Osteoblast (primary cell): ENCODE measurements at regions not wholly inside any gene's neighbourhood (a gene's known extent, or its start where the extent isn't known, plus 50 kb on each side); places are given as distances from the start of the nearest gene placed in this dataset.

Experiments
- DNase-seq: peaks from one replicate; pipeline ENCODE4 v3.0.0; 2011; ENCODE audit warnings: low spot score, mixed read lengths; ENCODE audit not compliant: insufficient read length; ENCODE audit errors: missing footprints
- H2AFZ ChIP-seq: 2 replicates; pipeline ENCODE4 v1.6.0; 2011; ENCODE audit warnings: mild to moderate bottlenecking, low read length
- H3K27ac ChIP-seq: 2 replicates; pipeline ENCODE4 v1.5.1; 2011; ENCODE audit warnings: mild to moderate bottlenecking, low read depth, low read length, moderate library complexity
- H3K27me3 ChIP-seq: 2 replicates; pipeline ENCODE4 v1.6.0; 2012; ENCODE audit warnings: mild to moderate bottlenecking, control low read depth, inconsistent platforms, low read length, moderate library complexity; ENCODE audit not compliant: insufficient read depth
- H3K36me3 ChIP-seq: 2 replicates; pipeline ENCODE4 v1.5.1; 2011; ENCODE audit warnings: mild to moderate bottlenecking, low read length, control low read depth, moderate library complexity; ENCODE audit not compliant: insufficient read depth
- H3K4me1 ChIP-seq: 2 replicates; pipeline ENCODE4 v1.5.1; 2011; ENCODE audit warnings: mild to moderate bottlenecking, low read length, control low read depth, moderate library complexity; ENCODE audit not compliant: insufficient read depth
- H3K4me2 ChIP-seq: 2 replicates; pipeline ENCODE4 v1.6.0; 2011; ENCODE audit warnings: mild to moderate bottlenecking, low read length; ENCODE audit not compliant: insufficient read depth
- H3K4me3 ChIP-seq: fragments of 200-600 bp; sonication (generic); 3 replicates; pipeline ENCODE4 v1.5.1; 2012; ENCODE audit warnings: mild to moderate bottlenecking, low read length, inconsistent platforms; ENCODE audit not compliant: insufficient read depth
- H3K79me2 ChIP-seq: 2 replicates; pipeline ENCODE4 v1.6.0; 2012; ENCODE audit warnings: mild to moderate bottlenecking, low read length, control low read depth, inconsistent platforms; ENCODE audit not compliant: insufficient read depth
- H3K9me3 ChIP-seq: 2 replicates; pipeline ENCODE4 v1.5.1; 2011; ENCODE audit warnings: low read depth, low read length, control low read depth
- H4K20me1 ChIP-seq: 2 replicates; pipeline ENCODE4 v1.6.0; 2012; ENCODE audit warnings: mild to moderate bottlenecking, low read length, control low read depth; ENCODE audit not compliant: insufficient read depth
- TF ChIP-seq, protein P1 (sequence below): IDR thresholded peaks from 2 replicates; pipeline ENCODE4 v1.5.1; 2011; ENCODE audit warnings: mild to moderate bottlenecking, low read depth, low read length, moderate library complexity; ENCODE audit errors: extremely low read depth

DNA sequence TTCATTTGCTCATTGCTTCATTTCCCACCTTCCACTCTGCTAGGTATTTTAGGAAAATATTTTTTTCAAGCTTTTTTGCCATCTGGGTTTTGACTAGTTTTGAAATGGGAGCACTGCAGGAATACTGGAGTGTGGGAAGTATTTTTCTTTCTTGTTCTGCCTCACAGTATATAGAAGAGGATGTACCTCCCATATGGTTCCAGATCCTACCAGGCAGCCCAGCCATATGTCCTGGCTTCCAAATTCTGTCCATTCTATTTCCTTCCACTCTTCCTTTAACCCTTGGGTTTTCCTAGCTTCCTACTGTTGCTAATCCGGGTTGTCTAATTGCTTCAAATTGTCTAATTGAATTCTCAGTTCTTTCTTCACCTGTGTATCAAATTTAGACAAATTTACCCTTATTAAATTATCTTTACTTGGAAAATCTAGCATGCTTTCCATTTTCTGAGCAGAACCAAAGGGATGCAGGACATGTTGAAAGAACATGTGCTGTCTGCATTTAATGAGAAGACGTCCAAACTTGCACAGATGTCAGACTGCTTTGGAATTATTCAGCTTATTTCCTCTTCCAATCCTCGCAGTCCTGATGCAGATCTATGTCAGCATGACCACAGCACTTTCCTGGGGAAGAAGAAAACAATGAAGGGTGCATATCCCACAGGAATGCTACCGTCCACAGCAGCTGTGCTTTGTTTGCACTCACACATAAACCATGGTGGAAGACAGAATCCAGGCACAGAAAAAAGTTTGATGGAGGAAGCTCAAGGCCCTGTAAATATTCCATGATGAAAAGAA is 1273.9 kb upstream of the MAP3K7 start:
- no peaks in the 10 kb centered on the region for H4K20me1 ChIP-seq
- H3K4me1 ChIP-seq: no peaks in the 10 kb centered on the region
- no peak overlapping the region for H3K4me2 ChIP-seq
- no peaks in the 10 kb centered on the region for H3K36me3 ChIP-seq
- H3K4me3 ChIP-seq: no peak overlapping the region
- H3K79me2 ChIP-seq: no peaks in the 10 kb centered on the region
- no peak for DNase-seq
- no peaks in the 10 kb centered on the region for H3K27me3 ChIP-seq
- peaks cover 2% of the 10 kb centered on the region for H3K9me3 ChIP-seq
- TF ChIP-seq, protein P1, sequence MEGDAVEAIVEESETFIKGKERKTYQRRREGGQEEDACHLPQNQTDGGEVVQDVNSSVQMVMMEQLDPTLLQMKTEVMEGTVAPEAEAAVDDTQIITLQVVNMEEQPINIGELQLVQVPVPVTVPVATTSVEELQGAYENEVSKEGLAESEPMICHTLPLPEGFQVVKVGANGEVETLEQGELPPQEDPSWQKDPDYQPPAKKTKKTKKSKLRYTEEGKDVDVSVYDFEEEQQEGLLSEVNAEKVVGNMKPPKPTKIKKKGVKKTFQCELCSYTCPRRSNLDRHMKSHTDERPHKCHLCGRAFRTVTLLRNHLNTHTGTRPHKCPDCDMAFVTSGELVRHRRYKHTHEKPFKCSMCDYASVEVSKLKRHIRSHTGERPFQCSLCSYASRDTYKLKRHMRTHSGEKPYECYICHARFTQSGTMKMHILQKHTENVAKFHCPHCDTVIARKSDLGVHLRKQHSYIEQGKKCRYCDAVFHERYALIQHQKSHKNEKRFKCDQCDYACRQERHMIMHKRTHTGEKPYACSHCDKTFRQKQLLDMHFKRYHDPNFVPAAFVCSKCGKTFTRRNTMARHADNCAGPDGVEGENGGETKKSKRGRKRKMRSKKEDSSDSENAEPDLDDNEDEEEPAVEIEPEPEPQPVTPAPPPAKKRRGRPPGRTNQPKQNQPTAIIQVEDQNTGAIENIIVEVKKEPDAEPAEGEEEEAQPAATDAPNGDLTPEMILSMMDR: no peak
- no peak overlapping the region for H3K27ac ChIP-seq
- H2AFZ ChIP-seq: no peak overlapping the region

DNA sequence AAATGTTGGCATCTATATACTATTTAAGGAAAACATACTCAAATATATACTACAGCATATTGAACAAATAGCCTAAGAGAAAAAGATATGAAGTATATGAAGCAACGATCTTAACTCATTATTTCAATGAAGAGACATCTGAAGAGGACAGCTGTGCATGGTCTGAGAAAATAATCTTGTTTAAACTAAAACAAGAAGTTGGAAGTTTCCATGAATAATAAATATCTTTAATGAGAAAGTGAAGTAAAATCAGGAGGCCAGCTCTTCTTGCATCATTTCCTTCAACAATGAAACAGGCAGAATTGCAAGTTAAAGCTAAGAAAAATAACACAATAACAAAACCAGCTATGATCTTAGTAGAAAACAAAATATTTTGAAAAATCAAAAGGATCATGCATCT is 1265.4 kb upstream of the MAP3K7 start:
- no peaks in the 10 kb centered on the region for H3K4me1 ChIP-seq
- no peak overlapping the region for H3K27ac ChIP-seq
- no peaks in the 10 kb centered on the region for H4K20me1 ChIP-seq
- no peak for DNase-seq
- H3K4me3 ChIP-seq: no peak overlapping the region
- no peaks in the 10 kb centered on the region for H3K79me2 ChIP-seq
- no peak overlapping the region for H3K4me2 ChIP-seq
- no peaks in the 10 kb centered on the region for H3K27me3 ChIP-seq
- TF ChIP-seq, protein P1: no peak
- no peaks in the 10 kb centered on the region for H3K36me3 ChIP-seq
- no peaks in the 10 kb centered on the region for H3K9me3 ChIP-seq
- H2AFZ ChIP-seq: no peak overlapping the region

DNA sequence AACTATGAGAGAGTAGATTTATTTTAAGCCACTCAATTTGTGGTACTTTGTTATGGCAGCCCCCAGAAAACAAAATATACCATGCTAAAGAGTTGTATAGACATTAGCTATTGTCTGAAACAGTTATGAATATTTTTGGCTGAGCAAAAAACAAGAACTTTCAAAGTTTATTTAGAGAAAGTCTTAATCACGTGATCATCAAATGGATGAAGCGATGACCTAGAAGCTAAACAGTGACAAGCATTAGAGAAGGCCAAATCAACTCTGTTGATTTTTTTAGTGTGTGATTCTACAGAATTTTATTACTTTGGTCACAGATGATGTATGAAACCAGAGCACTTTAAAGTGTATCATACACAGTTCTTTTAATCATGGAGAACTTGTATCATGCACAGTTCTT is 1247.9 kb upstream of the MAP3K7 start:
- Histone ChIP-seq H3K4me2 (no peak overlapping the region), H3K27me3 (no peaks in the 10 kb centered on the region), H4K20me1 (no peaks in the 10 kb centered on the region), H3K4me3 (no peak overlapping the region), H3K9me3 (peaks cover 2% of the 10 kb centered on the region), H3K27ac (no peak overlapping the region), H3K4me1 (no peaks in the 10 kb centered on the region), H3K36me3 (no peaks in the 10 kb centered on the region), H2AFZ (no peak overlapping the region), H3K79me2 (no peaks in the 10 kb centered on the region)
- no peak for DNase-seq
- TF ChIP-seq, protein P1: no peak

DNA sequence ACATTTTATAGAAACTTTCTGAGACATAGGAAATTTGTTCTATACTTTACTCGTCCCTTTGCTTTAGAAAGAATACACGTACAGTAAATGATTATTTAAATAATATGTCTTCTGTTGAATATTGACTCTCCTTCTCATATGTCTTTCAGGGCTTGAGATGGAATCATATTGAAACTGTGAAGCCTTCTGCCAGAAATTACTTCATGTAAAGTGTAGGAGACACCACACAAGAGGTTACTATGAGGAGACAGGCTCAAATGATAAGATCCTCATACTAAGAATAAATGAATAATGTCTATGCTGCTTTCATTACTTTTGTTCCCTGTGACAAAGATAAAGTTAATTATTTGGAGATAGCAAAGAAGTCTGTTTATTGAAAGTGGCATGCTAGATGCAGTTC is 1240.3 kb upstream of the MAP3K7 start:
- Histone ChIP-seq H3K9me3 (no peaks in the 10 kb centered on the region), H3K27me3 (no peaks in the 10 kb centered on the region), H3K36me3 (no peaks in the 10 kb centered on the region), H3K4me2 (no peak overlapping the region), H3K27ac (no peak overlapping the region), H3K79me2 (no peaks in the 10 kb centered on the region), H3K4me1 (no peaks in the 10 kb centered on the region), H3K4me3 (no peak overlapping the region), H4K20me1 (no peaks in the 10 kb centered on the region), H2AFZ (no peak overlapping the region)
- DNase-seq: no peak
- TF ChIP-seq, protein P1: no peak
